UCSD-AML1 (cell line): ENCODE measurements at regions not wholly inside any gene's neighbourhood (a gene's known extent, or its start where the extent isn't known, plus 50 kb on each side); places are given as distances from the start of the nearest gene placed in this dataset.
A peak's percentile ranks its signal among the peaks of the same experiment; 100 is the strongest.

Experiments used
- DNase-seq: peaks from one replicate; lab custom pipeline; 2025; ENCODE audit not compliant: unreplicated experiment; lab: John Stamatoyannopoulos, UW

DNA sequence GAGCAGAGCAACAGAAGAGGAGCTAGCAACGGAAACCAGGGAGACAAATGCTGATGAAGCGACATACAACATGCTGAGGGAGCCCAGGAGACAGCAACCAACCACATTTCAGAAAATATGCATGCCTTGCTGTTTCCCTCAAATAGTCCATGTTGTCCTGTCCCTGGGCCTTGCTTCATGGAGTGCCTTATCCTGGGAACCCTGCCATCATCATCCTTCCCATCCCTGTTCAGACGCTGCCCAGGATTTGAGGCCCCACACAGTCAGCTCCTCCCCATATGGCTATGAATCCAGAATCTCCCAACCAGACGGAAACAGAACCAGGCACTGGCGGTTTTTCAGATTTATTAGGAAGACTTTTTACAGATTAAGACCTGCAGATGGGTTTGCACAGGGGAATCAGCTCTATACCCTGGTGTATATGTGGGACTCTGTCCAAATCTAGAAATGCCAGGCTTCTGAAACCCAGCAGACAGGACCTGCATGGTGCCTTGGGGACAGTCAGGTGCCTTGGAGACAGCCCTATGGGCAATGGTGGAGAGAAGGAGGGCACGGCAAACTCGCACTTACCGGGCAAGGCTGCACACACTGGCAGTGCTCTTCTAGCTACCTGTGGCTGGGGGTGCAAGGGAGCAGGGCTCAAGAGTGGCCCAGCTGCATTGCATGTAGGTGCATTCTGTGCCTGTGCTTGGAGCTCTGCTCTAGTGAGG is 199.7 kb upstream of the MAMLD1 start:
- DNase-seq, result no peak

DNA sequence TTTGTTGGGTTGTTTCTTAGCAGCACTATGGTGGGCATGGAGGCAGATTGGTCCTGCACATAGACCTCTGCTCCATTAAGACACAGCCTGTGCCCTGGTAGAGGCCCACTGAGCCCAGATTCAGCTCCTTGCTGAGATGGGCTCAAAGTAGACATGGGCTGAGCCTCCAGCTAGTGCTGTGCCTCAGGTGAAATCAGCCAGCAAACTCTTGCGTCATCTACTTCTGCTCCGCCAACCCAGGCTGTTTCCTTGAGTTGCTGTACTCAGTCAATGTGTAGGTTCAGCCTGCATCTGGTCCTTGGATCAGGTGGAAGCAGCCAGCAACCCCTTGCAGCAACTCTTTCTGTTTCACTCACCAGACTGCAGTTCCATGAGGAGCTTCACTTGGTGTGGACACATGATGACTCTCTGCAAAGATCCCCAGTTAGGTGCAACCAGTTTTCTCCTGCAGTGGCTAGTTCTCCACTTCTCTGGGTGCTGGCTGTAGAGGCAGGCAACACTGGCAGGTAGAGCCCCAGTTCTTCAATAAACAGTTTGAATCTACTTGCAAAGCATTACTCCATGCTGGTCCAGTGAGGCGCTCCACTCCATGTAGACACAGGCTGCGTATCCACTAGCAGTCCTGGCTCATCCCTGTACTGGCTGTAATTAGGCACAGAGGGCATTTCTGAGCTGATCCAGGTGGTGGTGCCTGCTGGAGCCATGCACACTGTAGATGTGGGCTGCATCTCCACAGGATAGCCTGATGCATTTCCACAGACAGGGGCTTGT is 199.0 kb upstream of the MAMLD1 start:
- DNase-seq, result no peak

DNA sequence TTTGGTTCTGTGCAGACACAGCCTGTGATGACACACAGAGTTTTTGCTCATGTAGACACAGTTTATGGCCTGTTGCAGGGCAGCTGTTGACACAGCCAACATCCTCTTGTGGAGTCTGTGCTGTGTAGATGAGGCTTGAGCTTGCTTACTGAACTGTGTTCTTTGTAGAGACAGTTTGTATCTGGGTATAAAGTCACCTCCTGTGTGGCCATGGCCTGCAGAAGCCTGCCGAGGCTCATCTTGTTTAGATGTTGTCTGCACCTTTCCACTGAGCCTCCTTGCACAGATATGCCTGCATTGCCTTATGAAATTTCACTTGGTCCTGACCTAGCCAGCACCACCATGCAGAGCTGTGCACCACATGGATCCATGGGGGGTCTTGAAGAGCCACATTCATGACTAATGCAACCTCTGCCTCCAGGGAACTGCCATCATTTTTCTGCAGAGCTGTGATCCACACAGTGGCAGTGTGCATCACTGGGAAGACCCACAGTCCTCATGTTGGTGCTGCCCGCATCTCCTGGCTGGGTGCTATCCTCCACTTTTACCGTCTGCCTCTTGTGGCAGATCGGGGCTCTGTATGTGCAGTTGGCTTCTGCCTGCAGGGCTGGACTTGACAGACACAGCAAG is 198.0 kb upstream of the MAMLD1 start:
- DNase-seq, result no peak

DNA sequence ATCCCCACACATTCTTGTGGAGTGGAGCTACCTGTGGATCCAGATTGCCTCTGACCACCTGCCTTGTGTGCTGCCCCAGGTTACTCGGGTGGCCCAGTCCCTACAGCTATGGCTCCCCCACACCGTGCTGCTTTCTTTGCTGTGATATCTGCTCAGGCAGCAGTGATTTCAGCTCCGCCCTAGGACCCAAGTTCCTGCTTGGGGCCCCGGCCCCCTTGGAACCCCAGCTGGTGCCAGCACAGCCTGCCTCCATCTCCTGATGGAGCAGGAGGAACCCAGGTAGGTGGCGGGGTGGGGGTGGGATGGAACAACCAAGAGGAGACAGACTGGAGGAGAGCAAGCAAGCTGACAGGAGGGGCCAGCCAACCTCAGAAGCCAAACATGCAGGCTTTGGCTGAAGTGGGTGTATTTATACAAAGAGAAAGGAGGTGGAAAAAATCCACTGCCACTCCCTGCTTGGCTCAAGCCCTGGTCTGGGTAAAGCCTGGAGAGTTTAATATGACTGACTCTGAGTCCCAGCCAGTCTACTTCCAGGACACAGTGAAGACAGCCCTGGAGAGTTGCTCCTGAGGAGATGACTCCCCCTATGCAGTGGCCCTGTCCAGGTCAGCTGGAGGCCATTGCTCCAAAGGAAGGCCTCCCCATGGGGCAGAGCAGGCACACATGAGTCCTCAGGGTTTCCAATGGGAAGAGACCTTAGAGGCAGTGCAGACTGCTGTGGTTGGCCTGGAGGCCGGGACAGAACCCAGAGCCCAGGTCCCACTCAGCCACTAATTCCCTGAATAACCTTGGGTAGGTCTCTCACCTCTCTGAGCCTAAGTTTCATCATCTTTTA is 197.1 kb upstream of the MAMLD1 start:
- DNase-seq, result no peak

DNA sequence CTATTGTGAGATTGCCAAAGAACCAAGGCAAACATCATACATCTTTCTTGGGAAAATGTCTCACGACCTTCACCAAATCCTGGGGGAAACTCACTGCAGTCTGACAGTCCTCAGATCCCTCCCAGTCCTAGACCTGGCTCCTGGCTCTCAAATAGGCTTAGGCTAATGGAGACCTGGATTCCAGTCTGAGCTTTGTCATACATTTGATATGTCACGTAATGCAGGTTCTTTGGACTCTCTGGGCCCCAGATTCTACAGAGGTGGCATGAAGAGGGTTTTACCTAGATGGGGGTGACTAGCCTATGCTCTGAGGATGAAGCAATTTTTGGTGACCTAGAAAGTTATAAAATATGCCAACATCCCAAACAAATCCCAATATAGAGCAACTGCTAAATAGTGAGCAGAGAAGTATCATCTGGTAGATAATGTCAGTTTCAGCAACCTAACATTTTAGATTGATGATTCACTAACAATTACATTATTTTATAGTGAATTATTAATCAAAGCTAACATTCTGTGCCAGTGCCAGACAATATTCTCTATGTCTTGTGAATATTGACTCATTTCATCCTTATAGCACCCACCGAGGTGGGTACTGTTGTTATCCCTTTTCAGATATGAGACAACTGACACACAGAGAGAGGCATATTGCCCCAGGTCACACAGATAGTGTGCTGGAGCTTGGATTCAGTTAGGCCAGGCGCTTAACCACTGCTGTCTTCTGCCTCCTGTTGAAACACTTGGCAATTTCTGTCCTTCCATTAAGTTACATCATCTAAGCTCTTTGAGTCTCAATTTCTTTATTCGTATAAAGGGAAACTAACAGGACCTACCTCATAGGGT is 195.4 kb upstream of the MAMLD1 start:
- no peak for DNase-seq

DNA sequence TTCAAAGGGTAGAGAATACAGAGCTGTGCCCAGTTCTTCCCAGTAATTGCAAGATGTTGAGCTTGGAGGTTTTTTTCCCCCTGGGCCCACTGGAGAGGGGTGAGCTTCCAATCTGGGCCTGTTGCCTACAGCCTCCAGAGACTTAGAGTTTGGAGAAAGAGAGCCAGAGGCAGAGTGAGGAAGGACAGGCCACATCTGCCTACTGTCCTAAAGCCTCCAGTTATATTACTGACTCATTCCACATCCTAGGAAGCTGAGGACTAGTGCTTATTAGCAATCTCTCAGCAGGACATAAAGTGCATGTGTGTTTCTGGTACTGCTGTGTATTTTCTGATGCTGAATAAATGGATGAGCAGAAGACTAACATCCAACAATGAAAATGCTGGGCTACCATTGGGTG is 181.0 kb upstream of the MAMLD1 start:
- DNase-seq, result no peak

DNA sequence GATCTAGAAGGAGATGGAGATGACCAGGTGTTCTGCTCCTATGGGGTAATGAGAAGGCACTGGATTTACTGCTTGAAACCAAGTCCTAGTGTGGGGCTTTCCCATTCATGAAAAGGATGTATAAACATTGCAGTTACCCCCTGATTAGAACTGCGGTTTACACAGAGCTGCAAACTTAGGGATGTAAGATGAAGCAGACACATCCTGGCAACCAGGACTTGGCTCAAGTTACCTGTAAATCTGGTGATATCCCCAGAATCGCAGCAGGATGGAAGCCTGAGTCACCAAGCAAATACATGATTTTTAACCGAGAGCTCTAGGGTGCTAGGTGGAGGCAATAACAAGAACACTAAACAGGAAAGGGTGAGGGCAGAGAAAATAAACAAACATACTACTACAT is 178.6 kb upstream of the MAMLD1 start:
- no peak for DNase-seq

DNA sequence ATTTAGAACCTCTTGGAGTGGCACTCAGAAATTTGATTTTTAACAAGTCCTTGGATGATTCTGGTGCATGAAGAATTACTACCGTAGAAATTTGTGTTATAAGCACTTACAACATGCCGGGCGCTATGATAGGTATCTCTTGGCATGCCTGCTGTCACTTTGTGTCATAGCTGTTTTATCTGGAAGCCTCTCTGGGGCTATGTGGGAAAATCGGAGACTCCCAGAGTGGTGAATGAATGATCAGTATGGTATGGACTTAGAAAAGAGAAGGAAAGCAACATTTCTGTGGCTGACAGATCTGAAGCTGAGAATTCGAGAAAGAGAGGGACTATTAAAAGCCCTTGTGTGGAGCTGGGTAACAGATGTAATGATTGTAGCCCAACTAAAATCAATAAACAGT is 177.4 kb upstream of the MAMLD1 start:
- DNase-seq, result no peak

DNA sequence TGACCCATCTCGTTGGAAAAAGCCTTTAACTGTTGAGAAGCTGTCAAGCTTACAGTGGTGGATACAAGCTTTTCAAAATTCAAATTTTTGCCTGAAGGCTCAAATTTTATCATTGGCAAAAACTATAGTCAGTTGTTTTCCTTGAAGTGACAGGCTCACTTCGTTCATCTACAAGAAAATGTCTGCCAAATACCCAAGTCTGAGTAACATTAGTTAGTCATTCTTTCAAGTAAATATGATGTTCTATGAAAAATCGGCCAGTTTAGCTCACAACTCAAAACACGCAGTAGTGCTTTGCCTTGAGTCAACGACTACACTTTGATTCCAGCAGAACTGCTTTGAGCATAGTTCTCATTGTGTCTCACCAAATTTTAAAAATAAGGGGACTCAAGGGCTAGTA is 170.3 kb upstream of the MAMLD1 start:
- DNase-seq, result no peak

DNA sequence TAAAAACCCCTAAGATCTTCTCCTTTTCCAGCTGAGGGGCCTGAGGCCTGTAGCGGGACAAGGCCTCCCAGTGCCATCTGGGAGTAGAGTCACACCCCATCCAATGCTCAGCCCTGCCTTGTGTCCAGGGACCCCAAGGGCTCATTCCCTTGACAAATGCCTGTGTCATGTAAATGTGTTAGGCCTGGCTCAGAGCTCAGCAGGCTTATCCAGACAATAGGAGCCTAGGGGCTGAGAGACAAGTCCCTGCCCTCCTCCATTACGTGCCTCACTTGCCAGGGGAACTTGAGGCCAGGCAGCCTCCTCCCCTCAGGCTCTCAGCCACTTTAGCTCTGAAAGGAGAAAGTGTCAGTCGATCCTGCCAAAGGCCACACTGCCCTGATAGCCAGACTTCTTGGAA is 166.8 kb upstream of the MAMLD1 start:
- no peak for DNase-seq

DNA sequence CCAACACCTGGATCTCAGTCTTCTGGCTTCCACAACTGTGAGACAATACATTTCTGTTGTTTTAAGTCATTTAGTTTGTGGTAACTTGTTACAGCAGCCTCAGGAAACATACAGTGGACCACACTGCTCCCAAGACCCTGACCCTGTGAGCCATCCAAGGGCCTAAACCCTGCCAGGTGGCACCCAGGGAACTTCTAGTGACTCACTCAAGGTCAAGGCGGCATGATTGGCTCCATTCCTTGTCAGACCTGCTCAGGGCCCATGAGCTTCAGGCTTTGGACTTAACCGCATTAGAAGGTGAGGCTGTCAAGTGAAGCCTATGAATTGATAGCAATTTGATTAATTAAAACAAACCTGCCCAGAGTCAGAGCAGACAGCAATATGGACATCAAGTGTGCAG is 165.7 kb upstream of the MAMLD1 start:
- DNase-seq, result no peak

DNA sequence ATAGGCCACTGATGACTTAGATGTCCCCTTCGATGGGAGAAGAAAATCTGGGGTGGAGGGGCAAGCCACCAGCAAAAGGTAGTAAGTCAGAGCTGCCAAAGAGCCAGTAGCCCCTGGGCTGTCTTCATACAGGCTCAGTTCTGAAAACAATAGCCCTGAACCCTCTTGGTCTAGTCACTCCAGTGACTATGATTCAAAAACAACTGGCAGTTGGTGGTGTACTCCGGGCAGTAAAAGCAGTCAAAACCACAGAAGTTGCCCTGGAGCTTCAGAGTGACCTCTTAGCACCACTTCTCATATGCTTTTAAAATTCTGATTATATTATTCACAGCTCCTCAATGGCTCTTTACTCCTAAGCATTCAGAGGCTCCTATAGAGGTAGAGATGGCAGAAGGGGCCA is 164.3 kb upstream of the MAMLD1 start:
- no peak for DNase-seq

DNA sequence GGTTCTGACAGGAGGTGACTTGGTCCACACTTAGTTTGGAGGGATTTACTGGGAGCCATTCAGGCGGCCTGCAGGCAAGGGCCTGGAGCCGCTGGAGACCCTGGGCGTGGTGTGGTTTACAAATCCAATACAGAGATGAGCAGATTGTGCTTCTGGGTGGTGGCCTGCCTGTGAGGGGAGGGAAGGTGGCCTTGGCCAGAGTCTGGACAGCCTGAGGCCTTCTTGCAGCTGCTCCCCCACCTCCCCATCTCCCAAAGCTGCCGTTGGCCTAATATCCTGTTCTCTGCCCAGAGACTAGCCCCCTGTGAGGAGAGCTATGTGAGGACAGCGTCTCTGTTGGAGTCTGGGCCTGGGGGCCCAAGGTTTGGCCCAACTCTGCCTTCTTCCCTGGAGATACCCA is 163.9 kb upstream of the MAMLD1 start:
- DNase-seq, result no peak

DNA sequence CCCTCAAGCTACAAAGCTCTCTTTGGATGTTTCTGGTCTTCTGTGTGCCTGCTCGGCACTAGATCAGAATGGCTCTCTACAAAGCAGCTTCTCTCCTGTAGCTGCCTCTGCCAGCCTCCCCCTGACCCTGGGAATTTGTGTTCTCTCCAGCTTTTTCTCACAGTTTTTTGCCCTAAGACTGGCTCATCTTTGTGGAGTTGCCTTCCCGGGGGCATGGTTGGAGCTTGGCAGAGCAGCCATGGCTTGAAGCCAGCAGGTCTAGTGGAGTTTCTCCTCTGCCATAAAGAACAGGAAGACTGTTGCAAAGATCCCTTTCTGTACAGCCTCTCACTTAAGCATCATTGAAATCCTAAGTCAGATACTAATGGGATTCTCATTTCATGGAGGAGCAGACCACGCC is 163.3 kb upstream of the MAMLD1 start:
- no peak for DNase-seq

DNA sequence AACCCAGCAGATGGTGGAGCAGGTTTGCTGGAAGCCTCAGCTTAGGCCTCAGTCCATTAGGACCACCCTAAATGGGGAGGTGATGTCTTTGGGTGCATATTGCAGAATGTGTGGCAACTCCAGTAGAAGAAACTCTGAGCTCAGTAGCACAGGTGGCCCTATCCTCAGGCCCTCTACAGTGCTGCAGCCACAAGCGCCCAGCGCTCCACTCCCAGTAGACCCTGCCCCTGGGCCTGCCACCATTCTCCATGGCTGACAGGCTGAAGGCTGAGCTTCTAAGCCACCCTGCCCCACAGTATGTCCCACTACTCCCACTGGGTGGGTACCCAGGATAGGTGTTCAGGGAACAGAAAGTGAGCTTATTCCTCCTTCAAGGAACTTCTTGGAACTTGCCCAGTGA is 162.8 kb upstream of the MAMLD1 start:
- no peak for DNase-seq

DNA sequence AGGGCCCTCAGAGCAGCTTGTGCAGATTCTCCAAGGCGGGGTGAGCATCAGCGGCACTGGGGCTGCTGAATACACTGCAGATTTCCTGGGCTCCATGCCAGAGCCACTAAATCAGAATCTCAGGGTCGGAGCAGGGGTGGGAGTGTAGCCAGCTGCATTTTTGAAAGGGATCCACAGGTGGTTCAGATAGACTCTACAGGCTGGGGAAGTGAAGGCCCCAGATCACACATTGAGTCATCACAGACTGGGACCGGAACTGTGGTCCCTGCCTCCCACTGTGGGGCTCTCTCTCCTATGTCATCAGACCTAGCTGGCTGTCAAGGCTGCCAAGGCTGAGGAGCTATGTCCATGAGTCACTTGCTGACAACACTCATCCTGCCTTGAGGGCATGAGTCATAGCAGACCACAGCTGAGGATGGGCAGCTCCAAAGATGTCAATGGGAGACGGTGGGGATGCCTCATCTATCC is 162.3 kb upstream of the MAMLD1 start:
- peak; percentile 56 for DNase-seq

DNA sequence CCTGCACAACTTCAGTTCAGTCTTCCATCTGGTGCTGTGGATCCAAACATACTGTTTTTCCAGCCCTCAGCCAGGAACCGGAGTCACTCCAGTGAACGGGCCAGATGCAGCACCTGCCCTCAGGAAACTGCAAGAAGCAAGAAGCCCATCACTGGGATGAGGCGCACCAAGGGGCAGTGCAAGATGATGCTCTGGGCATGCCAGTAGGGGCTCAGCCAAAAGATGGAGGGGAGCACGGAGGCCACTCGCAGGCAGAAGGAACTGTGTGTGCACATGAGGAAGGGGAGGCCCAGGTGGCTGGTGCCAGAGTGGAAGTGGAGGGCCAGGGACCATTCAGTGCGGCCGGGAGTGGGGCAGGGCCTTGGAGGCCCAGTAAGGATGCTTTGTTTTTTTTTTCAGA is 161.7 kb upstream of the MAMLD1 start:
- no peak for DNase-seq

DNA sequence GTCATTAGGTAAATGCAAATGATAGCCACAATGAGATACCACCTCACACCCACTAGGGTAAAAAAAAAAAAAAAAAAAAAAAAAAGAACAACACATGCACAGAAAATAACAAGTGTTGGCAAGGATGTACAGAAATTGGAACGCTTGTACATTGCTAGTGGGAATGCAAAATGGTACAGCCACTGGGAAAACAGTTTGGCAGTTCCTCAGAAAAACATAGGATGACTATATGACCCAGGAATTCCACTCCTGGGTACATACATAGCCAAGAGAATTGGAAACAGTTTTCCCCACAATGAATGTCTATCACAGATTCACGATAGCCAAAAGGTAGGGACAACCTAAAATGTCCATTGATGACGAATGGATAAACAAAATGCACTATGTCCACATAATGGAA is 161.3 kb upstream of the MAMLD1 start:
- DNase-seq, result no peak

DNA sequence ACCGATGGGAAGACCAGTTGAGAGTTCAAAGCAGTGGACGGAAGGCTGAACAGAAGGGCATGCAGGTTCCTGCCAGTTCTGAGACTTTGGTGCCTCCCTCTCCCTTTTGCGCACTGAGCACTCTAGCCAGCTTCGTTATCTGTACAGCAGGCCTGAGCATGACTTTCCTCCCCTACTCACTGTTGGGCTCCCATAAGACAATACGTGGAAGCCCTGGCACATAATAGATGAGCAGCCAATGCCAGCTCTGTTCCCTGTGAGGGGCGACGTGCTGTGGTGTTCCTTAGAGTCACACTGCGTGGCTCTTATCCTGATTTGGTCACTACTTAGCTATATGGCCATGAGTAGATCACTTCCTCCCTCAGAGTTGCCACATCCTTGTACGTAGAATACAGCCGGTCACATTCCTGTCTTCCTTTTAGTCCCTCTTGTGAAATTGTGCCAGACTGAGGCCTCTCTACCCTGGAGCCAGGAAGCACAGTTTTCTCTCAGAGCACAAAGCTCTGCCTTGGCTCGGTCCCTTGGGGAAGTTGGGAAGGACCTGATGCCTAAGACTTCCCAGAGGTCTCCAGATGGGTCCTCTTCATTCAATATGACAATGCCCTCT is 160.4 kb upstream of the MAMLD1 start:
- no peak for DNase-seq

DNA sequence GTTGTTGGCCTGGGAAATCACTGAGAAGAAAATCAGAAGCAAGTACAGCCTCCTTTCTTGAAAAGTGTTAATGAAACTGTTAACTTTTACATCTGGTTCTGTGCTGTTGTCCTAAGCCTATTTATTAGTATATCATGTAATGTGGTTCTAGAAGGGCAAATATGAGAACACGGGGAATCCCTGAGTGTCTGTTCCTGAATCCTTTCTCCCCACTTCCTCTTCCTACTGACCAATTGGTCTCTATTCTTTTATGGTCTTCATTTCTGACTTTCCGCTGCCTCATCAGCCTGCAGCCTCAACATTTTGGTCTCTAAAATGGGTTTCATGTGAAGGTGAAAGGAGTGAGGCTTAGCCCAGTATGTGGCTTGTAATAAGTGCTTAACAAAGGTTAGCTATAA is 159.9 kb upstream of the MAMLD1 start:
- no peak for DNase-seq
